ENCODE measurements at regions not wholly inside any gene's neighbourhood (a gene's known extent, or its start where the extent isn't known, plus 50 kb on each side); places are given as distances from the start of the nearest gene placed in this dataset.

- TF ChIP-seq CTCF (IDR thresholded peaks at IDR 0.05; ENCODE audit: poor library complexity) (no peak), EZH2 (IDR thresholded peaks at IDR 0.05; ENCODE audit: borderline replicate concordance) (no peak), EZH2phosphoT487 (IDR thresholded peaks at IDR 0.05; ENCODE audit: low read depth, severe bottlenecking, unreplicated experiment) (no peak)
Observed at GRCh38 chr3:72429589-72430353, 418.5 kb downstream of the SHQ1 start.

All from hepatocyte (in vitro differentiated cells).